Spleen (tissue), 7 donors: ENCODE measurements at regions not wholly inside any gene's neighbourhood (a gene's known extent, or its start where the extent isn't known, plus 50 kb on each side); places are given as distances from the start of the nearest gene placed in this dataset.

Experiments
- CTCF ChIP-seq, 11 experiments: fragments of 200-600 bp in 7 of 11; fragments of 450-650 bp in 4 of 11; sonication (generic) in 4 of 11; IDR thresholded peaks in 8 of 11; conservative IDR thresholded peaks in 3 of 11; 1 replicate in 7 of 11; 2 replicates in 4 of 11; pipeline versions ENCODE4 v1.4.0 to v1.8.0; 2016 to 2021; ENCODE audit warnings: antibody characterized with exemption in 11 of 11, inconsistent platforms in 4 of 11, mild to moderate bottlenecking in 1 of 11
- POLR2A ChIP-seq, 3 donors: fragments of 450-650 bp; IDR thresholded peaks; one replicate each; pipeline ENCODE4 v1.5.1; 2017; ENCODE audit warnings: antibody characterized with exemption in 3 of 3, mild to moderate bottlenecking in 1 of 3
- POLR2AphosphoS5 ChIP-seq, 3 donors: sonication (generic); formaldehyde crosslinking; IDR thresholded peaks; one replicate each; pipeline ENCODE4 v1.5.1; 2017; ENCODE audit warnings: antibody characterized with exemption in 3 of 3
- donor health status: DM: no; HTN: no; CAD: no; lungs with moderate emphysema.
- donor health status: DM: no; HTN: no; CAD: no.
- donor health status: DM: no; HTN: no; CAD: no.

- TF ChIP-seq POLR2AphosphoS5 (IDR thresholded peaks at IDR 0.05) (no peak), POLR2A (IDR thresholded peaks at IDR 0.05) (no peak), CTCF (IDR thresholded peaks at IDR 0.05 in 8 of 11, conservative IDR thresholded peaks at IDR 0.05 in 3 of 11) (no peak)
Measured at GRCh38 chr16:79814124-79814523, 213.6 kb upstream of the MAF start.
